Activated naive CD8-positive, alpha-beta T cell treated with anti-CD3 and anti-CD28 coated beads for 36 hours (primary cell): ENCODE measurements at regions not wholly inside any gene's neighbourhood (a gene's known extent, or its start where the extent isn't known, plus 50 kb on each side); places are given as distances from the start of the nearest gene placed in this dataset.
A peak's percentile ranks its signal among the peaks of the same experiment; 100 is the strongest.

Experiments used
- DNase-seq: peaks from one replicate; pipeline ENCODE4 v3.0.0; 2021
- H3K27ac Mint-ChIP-seq: one replicate; pipeline ENCODE4 v1.8.0; 2022; ENCODE audit warnings: mild to moderate bottlenecking, moderate library complexity, mixed read lengths
- H3K27me3 Mint-ChIP-seq: one replicate; pipeline ENCODE4 v1.8.0; 2022; ENCODE audit warnings: mild to moderate bottlenecking, mixed read lengths
- H3K36me3 Mint-ChIP-seq: one replicate; pipeline ENCODE4 v1.8.0; 2021; ENCODE audit warnings: mild to moderate bottlenecking, mixed read lengths
- H3K4me1 Mint-ChIP-seq: one replicate; pipeline ENCODE4 v1.8.0; 2021; ENCODE audit warnings: mixed read lengths
- H3K4me3 Mint-ChIP-seq: one replicate; pipeline ENCODE4 v1.8.0; 2022; ENCODE audit warnings: mild to moderate bottlenecking, moderate library complexity, mixed read lengths
- H3K9me3 Mint-ChIP-seq: one replicate; pipeline ENCODE4 v1.8.0; 2022; ENCODE audit warnings: mixed read lengths

- Mint-ChIP-seq H3K4me3 (no peak overlapping the region), H3K36me3 (no peaks in the 10 kb centered on the region), H3K4me1 (no peaks in the 10 kb centered on the region), H3K9me3 (no peaks in the 10 kb centered on the region), H3K27ac (no peak overlapping the region), H3K27me3 (no peaks in the 10 kb centered on the region)
- no peak for DNase-seq
Observed at GRCh38 chr5:68957591-68957990, 136.2 kb upstream of the SLC30A5 start.

- Mint-ChIP-seq H3K27me3 (no peaks in the 10 kb centered on the region), H3K27ac (no peak overlapping the region), H3K36me3 (no peaks in the 10 kb centered on the region), H3K4me3 (no peak overlapping the region), H3K9me3 (no peaks in the 10 kb centered on the region), H3K4me1 (peaks cover 1% of the 10 kb centered on the region)
- no peak for DNase-seq
Observed at GRCh38 chr5:68958428-68958827, 135.4 kb upstream of the SLC30A5 start.

- Mint-ChIP-seq H3K27me3 (no peaks in the 10 kb centered on the region), H3K4me1 (peaks cover 1% of the 10 kb centered on the region), H3K27ac (no peak overlapping the region), H3K36me3 (no peaks in the 10 kb centered on the region), H3K4me3 (no peak overlapping the region), H3K9me3 (no peaks in the 10 kb centered on the region)
- no peak for DNase-seq
Observed at GRCh38 chr5:68960456-68960855, 133.4 kb upstream of the SLC30A5 start.

GRCh38 chr5:68960961-68961360 lies 132.9 kb upstream of the SLC30A5 start:
- no peak for DNase-seq

DNA sequence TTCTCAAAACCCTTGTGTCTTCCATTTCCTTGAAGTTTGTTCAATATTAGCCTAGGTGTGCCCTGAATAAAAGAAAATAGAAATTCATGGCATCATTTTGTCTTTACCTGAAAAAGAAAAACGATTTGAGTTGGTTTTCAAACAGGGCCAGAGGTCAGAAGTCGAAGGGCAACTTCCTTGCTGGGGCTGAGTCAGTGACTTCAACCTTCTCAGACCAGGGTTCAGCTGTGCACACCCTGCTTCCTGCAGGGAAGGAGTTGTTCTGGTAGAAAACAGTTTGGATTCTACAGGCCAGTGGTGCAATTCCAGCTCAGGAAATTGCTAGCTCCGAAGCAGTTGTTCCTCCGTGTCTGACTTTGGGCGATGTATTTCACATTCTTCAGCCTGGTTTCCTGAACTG lies 132.1 kb upstream of the SLC30A5 start:
- DNase-seq, result no peak
- Mint-ChIP-seq H3K27me3 (no peaks in the 10 kb centered on the region), H3K4me3 (no peak overlapping the region), H3K4me1 (peaks cover 1% of the 10 kb centered on the region), H3K27ac (no peak overlapping the region), H3K9me3 (no peaks in the 10 kb centered on the region), H3K36me3 (no peaks in the 10 kb centered on the region)

More at GRCh38 chr5:68960961-68961360, 132.9 kb upstream of the SLC30A5 start:
- H3K36me3 Mint-ChIP-seq, result no peaks in the 10 kb centered on the region
- peaks cover 1% of the 10 kb centered on the region for H3K4me1 Mint-ChIP-seq
- no peaks in the 10 kb centered on the region for H3K27me3 Mint-ChIP-seq
- no peaks in the 10 kb centered on the region for H3K9me3 Mint-ChIP-seq
- H3K27ac Mint-ChIP-seq, result no peak overlapping the region
- no peak overlapping the region for H3K4me3 Mint-ChIP-seq

GRCh38 chr5:68962757-68963484 lies 130.9 kb upstream of the SLC30A5 start:
- Mint-ChIP-seq H3K27ac (no peak overlapping the region), H3K4me1 (peaks cover 1% of the 10 kb centered on the region), H3K27me3 (no peaks in the 10 kb centered on the region), H3K4me3 (no peak overlapping the region), H3K36me3 (no peaks in the 10 kb centered on the region), H3K9me3 (no peaks in the 10 kb centered on the region)
- peak; percentile 4 for DNase-seq

- Mint-ChIP-seq H3K36me3 (no peaks in the 10 kb centered on the region), H3K9me3 (no peaks in the 10 kb centered on the region), H3K27me3 (no peaks in the 10 kb centered on the region), H3K4me1 (peaks cover 1% of the 10 kb centered on the region), H3K27ac (no peak overlapping the region), H3K4me3 (no peak overlapping the region)
- DNase-seq, result no peak
Observed at GRCh38 chr5:68964679-68965078, 129.1 kb upstream of the SLC30A5 start.

- H3K27ac Mint-ChIP-seq, result no peak overlapping the region
- no peak for DNase-seq
- peaks cover 1% of the 10 kb centered on the region for H3K4me1 Mint-ChIP-seq
- no peak overlapping the region for H3K4me3 Mint-ChIP-seq
- no peaks in the 10 kb centered on the region for H3K36me3 Mint-ChIP-seq
- H3K9me3 Mint-ChIP-seq, result no peaks in the 10 kb centered on the region
- peaks cover 3% of the 10 kb centered on the region for H3K27me3 Mint-ChIP-seq
Observed at GRCh38 chr5:68965926-68966325, 127.9 kb upstream of the SLC30A5 start.

- peaks cover 4% of the 10 kb centered on the region for H3K27me3 Mint-ChIP-seq
- H3K4me3 Mint-ChIP-seq, result no peak overlapping the region
- H3K9me3 Mint-ChIP-seq, result no peaks in the 10 kb centered on the region
- H3K27ac Mint-ChIP-seq, result no peak overlapping the region
- peaks cover 1% of the 10 kb centered on the region for H3K4me1 Mint-ChIP-seq
- DNase-seq, result no peak
- H3K36me3 Mint-ChIP-seq, result no peaks in the 10 kb centered on the region
Observed at GRCh38 chr5:68966596-68966995, 127.2 kb upstream of the SLC30A5 start.

- Mint-ChIP-seq H3K36me3 (no peaks in the 10 kb centered on the region), H3K4me1 (no peaks in the 10 kb centered on the region), H3K27me3 (peaks cover 12% of the 10 kb centered on the region), H3K4me3 (no peak overlapping the region), H3K9me3 (no peaks in the 10 kb centered on the region), H3K27ac (no peak overlapping the region)
- no peak for DNase-seq
Observed at GRCh38 chr5:68968429-68968828, 125.4 kb upstream of the SLC30A5 start.

GRCh38 chr5:68970617-68971016 lies 123.2 kb upstream of the SLC30A5 start:
- Mint-ChIP-seq H3K9me3 (peaks cover 2% of the 10 kb centered on the region), H3K36me3 (no peaks in the 10 kb centered on the region), H3K27me3 (peaks cover 15% of the 10 kb centered on the region), H3K27ac (no peak overlapping the region), H3K4me3 (no peak overlapping the region), H3K4me1 (no peaks in the 10 kb centered on the region)
- no peak for DNase-seq

DNA sequence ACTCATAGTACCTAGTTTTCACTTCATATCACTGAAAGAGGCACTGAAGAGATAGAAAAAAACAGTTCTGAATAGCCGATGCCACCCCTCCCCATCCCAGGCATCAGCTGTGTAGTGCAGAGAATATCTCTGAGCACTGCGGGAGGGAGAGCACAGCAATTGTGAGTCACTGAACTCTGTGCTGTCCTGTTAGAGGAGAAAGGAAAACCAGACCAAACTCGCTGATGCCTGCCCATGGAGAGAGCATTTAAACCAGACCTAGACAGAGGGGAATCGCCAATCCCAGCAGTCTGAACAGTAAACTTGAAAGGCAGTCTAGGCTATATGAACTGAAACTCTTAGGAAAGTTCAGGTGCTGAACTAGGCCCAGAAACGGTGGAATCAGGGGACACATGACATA lies 120.1 kb upstream of the SLC30A5 start:
- H3K9me3 Mint-ChIP-seq, result peaks cover 10% of the 10 kb centered on the region
- H3K36me3 Mint-ChIP-seq, result peaks cover 2% of the 10 kb centered on the region
- peaks cover 15% of the 10 kb centered on the region for H3K27me3 Mint-ChIP-seq
- no peaks in the 10 kb centered on the region for H3K4me1 Mint-ChIP-seq
- no peak overlapping the region for H3K27ac Mint-ChIP-seq
- no peak overlapping the region for H3K4me3 Mint-ChIP-seq
- DNase-seq, result no peak

DNA sequence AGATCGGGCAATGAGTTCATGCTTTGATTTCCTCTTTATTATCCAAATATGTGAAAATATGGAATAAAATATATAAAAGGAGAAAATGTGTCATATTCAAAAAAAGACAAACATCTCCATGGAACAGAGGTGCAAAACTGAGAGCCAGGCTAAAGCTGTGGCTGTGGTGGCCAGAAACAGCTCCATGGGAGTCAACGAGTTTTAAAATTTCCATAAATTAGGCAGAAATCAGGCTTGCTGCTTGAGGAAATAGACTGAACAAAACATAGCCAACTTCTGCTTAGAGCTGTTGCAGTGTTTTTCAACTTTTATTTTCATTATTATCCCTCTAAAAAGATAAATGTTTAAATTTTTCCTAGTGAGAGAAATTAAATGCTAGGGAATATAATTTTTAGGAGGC lies 110.8 kb upstream of the SLC30A5 start:
- Mint-ChIP-seq H3K27ac (no peak overlapping the region), H3K9me3 (peaks cover 7% of the 10 kb centered on the region), H3K4me1 (no peaks in the 10 kb centered on the region), H3K27me3 (peaks cover 4% of the 10 kb centered on the region), H3K4me3 (no peak overlapping the region), H3K36me3 (no peaks in the 10 kb centered on the region)
- no peak for DNase-seq

DNA sequence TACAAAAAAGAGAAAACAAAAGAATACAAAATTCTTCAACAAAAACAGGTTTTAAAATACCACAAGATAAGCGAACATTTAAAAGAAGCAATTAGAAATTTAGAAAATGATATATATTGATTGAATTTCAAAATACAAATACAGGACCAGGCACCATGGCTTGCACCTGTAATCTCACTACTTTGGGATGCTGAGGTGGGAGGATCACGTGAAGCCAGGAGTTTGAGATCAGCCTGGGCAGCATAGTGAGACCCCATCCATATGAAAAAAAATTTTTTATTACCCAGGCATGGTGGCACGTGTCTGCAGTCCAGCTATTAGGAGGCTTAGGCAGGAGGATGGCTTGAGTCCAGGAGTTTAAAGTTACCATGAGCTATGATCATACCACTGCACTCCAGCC lies 109.9 kb upstream of the SLC30A5 start:
- no peaks in the 10 kb centered on the region for H3K36me3 Mint-ChIP-seq
- H3K27ac Mint-ChIP-seq, result no peak overlapping the region
- H3K27me3 Mint-ChIP-seq, result peaks cover 4% of the 10 kb centered on the region
- DNase-seq, result no peak
- no peak overlapping the region for H3K4me3 Mint-ChIP-seq
- no peaks in the 10 kb centered on the region for H3K4me1 Mint-ChIP-seq
- peaks cover 4% of the 10 kb centered on the region for H3K9me3 Mint-ChIP-seq

DNA sequence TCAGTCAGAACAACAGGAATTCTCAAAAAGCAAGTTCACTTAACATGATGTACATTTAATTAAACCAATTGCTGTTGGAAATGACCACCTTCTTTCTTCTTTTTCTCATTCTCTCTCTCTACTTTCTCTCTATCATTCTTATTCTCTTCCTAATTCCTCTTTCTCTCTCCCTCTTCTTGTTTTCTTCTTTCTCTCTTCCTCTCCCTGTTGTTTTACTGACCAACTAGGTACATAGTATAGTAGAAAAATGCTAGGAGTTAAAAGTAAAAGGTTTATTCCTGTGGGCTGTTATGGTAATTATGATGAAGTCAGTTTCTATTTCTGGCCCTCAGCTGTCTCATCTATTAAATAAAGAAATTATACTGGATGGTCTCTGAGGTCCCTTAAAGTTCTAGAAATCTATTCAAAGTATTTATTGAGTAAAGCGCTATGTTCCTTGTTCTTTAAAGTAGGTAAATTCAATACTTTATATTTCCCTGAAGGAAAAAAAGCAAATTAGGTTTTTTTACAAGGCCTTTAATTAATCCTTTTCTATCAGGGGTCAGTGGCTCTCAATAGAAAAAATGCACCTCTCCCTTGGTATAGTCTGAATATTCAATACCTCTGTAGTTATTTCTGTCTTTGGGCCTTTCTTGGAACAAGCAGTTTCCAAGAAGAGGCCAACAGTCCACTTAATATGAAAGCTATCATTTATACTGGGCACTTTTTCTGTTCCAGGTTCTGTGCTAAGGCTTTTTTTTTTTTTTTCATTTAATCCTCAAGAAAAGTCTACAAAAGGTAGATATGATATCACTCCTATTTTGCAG lies 102.3 kb upstream of the SLC30A5 start:
- no peaks in the 10 kb centered on the region for H3K27me3 Mint-ChIP-seq
- no peak overlapping the region for H3K27ac Mint-ChIP-seq
- H3K4me1 Mint-ChIP-seq, result no peaks in the 10 kb centered on the region
- no peaks in the 10 kb centered on the region for H3K9me3 Mint-ChIP-seq
- H3K36me3 Mint-ChIP-seq, result no peaks in the 10 kb centered on the region
- DNase-seq, result no peak
- H3K4me3 Mint-ChIP-seq, result no peak overlapping the region

DNA sequence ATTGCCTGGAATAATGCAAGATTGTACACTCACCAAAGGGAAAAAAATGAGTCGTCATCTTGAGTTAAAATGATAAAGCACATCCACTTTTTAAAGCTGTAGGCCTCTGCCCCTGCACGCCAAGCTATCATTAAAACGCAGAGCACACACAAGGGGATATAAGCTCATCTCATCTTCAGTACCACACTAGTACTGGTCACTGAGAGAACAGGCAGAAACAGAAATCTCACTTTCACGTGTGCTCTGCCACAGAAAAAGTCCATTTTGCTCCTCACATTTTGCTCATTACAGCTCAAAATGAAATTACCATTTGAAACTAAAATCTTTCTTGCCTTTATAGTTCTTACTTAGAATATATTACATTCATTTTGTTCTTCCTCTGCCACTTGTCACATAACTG lies 99.2 kb upstream of the SLC30A5 start:
- H3K9me3 Mint-ChIP-seq, result no peaks in the 10 kb centered on the region
- no peak for DNase-seq
- H3K36me3 Mint-ChIP-seq, result no peaks in the 10 kb centered on the region
- H3K4me1 Mint-ChIP-seq, result no peaks in the 10 kb centered on the region
- H3K27ac Mint-ChIP-seq, result no peak overlapping the region
- H3K4me3 Mint-ChIP-seq, result no peak overlapping the region
- no peaks in the 10 kb centered on the region for H3K27me3 Mint-ChIP-seq
